Stimulated activated CD4-positive, alpha-beta T cell treated with anti-CD3 and anti-CD28 coated beads, Interleukin-4, amount 100 ng/mL, for 1 hour (primary cell): ENCODE measurements at regions not wholly inside any gene's neighbourhood (a gene's known extent, or its start where the extent isn't known, plus 50 kb on each side); places are given as distances from the start of the nearest gene placed in this dataset.

Source experiments
- DNase-seq: peaks from one replicate; pipeline ENCODE4 v3.0.0-alpha.2; 2020

DNA sequence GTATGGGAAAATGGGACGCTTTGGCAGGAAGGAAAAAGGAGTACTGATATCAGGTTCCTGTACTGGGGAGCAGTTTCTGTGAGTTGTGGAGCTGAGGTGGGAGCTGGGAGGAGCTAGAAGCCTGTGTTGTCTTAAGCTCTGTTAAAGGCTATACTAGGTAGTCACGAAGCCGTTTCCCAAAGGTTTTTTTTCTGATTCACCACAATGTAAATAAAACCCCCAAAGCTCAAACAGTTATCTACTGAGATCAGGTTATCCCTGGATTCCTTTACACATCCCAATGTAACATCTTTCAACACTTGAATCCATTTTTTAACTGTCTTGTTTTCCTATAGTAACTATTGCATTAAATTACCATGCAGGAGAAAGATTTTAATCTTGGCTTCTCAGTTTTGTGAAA lies 297.4 kb upstream of the SFRP2 start:
- DNase-seq: no peak

- DNase-seq: no peak
Measured at GRCh38 chr4:154084864-154085263, 296.0 kb upstream of the SFRP2 start.

- DNase-seq: no peak
Measured at GRCh38 chr4:154082760-154083535, 294.1 kb upstream of the SFRP2 start.

- no peak for DNase-seq
Measured at GRCh38 chr4:154081391-154081790, 292.5 kb upstream of the SFRP2 start.

DNA sequence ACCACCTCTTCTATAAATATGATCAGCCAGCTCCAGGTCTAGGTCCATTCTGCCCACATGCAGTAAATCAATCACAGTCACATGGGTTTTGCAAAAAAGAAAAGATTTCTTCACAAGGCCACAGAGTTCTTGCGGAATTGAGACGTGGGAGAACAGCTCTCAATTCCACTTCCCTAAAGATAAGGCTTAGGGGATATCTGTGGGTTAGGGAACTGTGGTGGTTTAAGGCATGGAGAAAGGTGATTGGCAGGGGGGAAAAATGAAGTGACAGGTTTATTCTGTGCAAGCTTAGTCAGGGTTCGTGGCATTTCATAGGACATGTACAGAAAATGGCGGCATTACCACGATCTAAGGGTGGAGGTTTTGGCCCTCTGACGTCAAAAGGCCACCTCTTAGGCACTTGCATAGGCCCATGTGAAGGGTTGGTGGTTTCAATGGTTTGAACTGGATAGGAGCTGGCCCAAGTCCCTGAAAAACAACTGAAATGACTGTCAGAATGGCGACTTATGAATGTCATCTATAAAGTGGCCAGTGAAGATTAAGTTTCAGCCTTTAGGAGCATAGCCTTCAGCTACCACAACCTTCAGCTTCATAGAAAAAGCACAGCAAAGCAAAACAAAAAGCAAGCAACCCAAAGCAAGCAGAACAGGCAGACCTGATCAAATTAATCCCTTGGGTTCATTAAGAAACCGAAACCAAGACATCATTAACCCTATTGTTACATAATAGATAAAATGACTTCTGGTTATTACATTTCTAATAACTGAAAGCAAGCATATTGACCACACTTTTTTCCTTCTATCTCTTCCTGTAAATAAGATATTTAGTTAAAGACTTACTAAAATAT lies 289.8 kb upstream of the SFRP2 start:
- no peak for DNase-seq

GRCh38 chr4:154076921-154077320 lies 288.0 kb upstream of the SFRP2 start:
- no peak for DNase-seq

DNA sequence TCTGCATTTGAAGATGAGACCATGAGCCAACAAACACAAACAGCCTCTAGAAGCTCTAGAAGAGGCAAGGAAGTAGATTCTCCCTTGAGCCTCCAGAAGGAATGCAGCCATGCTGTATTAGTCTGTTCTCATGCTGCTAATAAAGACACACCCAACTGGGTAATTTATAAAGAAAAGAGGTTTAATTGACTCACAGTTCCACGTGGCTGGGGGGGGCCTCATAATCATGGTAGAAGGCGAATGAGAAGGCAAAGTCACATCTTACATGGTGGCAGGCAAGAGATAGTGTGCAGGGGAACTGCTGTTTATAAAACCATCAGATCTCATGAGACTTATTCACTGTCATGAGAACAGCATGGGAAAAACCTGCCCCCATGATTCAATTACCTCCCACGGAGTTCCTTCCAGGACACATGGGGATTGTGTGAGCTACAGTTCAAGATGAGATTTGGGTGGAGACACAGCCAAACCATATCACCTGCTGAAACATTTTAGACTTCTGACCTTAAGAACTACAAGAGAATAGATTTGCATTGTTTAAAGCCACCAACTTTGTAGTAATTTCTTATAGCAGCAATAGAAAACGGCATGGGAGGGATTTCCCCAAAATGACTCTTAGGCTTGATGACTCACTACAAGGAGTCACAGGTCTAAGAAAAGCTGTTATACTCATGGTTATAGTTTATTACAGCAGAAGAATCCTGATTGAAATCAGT lies 284.4 kb upstream of the SFRP2 start:
- DNase-seq: peak; percentile 6

- DNase-seq: no peak
Measured at GRCh38 chr4:154067786-154068185, 278.9 kb upstream of the SFRP2 start.

DNA sequence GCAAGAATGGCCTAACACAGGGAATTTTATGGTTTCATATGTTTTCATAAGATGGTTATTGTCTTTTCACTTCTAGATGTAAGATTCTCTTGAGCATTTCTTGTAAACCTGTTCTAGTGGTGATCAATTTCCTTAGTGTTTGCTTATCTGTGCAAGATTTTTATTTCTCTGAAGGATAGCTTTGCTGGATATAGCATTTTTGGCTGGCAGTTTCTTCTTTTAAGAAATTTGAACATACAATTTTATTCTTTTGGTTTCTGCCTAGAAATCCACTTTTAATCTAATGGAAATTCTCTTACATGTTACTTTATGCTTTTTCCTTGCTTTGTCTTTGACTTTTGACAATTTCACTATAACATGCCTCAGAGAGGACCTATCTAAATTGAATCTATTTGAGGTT lies 276.5 kb upstream of the SFRP2 start:
- no peak for DNase-seq

- DNase-seq: no peak
Measured at GRCh38 chr4:154064244-154064643, 275.4 kb upstream of the SFRP2 start.

DNA sequence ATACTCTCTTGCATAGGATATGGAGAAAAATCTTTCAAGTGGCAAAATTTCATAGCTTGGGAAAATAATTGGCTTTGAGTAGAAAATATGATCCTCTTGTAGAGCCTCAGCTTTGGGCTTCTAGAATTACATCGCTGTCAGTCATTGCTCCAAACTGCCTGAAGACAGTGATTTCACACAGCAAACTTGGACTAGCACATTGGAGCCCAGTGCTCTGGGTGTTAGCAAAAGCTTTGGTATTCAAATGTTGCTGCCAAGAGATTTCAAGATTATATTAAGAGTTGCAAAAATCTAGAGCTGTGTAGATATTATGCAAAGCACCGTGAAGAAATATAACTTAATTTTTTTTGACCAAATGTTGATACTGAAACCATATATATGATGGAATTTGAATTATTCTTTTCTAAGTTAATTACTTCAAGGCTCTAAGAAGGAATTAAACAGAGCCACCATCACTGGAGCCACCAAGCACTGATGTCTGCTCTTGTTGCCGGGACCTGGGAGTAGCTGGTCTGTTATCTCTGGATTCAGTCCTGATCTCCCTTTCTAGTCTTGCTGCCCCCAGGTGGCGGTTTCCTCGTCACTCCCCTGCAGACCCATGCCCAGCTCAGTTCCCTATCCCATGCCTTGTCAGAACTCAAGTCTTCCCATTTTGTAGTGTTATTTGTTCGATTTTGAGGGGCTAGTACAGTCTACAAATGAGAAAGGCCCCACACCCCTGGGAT lies 260.7 kb upstream of the SFRP2 start:
- peak; percentile 3 for DNase-seq

DNA sequence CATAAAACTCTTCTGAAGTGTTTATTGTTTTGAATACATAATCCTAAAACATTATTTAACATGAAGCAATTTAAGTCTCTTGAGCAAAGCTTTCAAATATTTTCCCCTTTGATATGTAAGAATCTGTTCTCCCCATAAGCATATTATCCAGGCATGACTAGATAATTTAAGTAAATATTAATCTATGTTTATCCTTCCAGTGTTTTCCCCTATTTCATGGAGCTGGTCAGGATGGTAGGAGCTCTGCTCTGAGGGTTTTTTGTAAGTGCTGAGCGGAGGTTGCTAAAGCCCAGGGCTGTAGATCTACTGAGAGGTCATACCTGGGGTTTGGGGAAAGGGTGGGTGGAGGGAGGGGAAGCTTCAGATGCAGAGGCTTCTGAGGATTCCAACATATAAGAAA lies 258.9 kb upstream of the SFRP2 start:
- DNase-seq: no peak

GRCh38 chr4:154044742-154045485 lies 256.0 kb upstream of the SFRP2 start:
- no peak for DNase-seq

GRCh38 chr4:154044108-154044531 lies 255.2 kb upstream of the SFRP2 start:
- DNase-seq: no peak

GRCh38 chr4:154041640-154042039 lies 252.8 kb upstream of the SFRP2 start:
- no peak for DNase-seq

GRCh38 chr4:154039435-154040343 lies 250.8 kb upstream of the SFRP2 start:
- no peak for DNase-seq

GRCh38 chr4:154036856-154037255 lies 248.0 kb upstream of the SFRP2 start:
- no peak for DNase-seq

GRCh38 chr4:154035341-154035740 lies 246.5 kb upstream of the SFRP2 start:
- DNase-seq: no peak

- no peak for DNase-seq
Measured at GRCh38 chr4:154033921-154034320, 245.0 kb upstream of the SFRP2 start.

DNA sequence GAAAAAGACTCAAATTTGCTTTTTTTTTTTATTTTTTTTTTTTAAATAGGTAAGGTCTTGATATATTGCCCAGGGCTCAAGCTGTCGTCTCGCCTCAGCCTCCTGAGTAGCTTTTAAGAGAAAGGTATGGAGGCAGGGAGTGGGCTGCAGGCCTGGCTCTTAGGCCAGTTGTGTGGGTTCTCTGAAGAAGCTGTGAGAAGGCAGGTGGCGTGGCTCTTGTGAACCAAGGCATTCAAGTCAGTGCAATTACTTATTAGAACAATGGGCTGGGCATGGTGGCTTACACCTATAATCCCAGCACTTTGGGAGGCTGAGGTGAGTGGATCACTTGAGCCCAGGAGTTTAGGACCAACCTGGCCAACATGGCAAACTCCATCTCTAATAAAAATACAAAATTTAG lies 244.0 kb upstream of the SFRP2 start:
- DNase-seq: no peak

DNA sequence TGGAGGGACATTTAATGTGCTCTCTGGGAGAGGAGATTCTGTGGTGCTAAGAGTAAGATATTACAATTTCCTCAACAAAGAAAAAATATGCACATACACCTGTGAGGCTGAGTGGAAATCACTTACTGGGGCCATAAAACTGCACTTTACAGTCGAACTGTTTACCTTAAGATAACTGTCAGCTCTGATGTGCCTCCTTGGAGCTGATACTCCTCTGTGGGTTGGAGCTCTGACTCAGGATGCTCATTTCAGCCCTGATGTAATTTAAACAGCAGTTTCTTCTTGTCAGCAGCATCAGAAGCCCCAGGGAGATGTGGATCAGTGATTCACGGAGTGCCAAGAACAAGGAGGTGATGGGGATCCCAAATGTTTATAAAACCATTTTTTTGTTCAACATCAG lies 241.9 kb upstream of the SFRP2 start:
- DNase-seq: no peak
